C4-2B (cell line): ENCODE measurements at regions not wholly inside any gene's neighbourhood (a gene's known extent, or its start where the extent isn't known, plus 50 kb on each side); places are given as distances from the start of the nearest gene placed in this dataset.

Experiments used
- ZFX ChIP-seq: fragments of 450-650 bp; IDR thresholded peaks from 2 replicates; pipeline ENCODE4 v1.6.1; 2017
- TF ChIP-seq, protein P1 (sequence below): fragments of 450-650 bp; conservative IDR thresholded peaks from 2 replicates; pipeline ENCODE4 v1.5.1; 2017; ENCODE audit warnings: mild to moderate bottlenecking

DNA sequence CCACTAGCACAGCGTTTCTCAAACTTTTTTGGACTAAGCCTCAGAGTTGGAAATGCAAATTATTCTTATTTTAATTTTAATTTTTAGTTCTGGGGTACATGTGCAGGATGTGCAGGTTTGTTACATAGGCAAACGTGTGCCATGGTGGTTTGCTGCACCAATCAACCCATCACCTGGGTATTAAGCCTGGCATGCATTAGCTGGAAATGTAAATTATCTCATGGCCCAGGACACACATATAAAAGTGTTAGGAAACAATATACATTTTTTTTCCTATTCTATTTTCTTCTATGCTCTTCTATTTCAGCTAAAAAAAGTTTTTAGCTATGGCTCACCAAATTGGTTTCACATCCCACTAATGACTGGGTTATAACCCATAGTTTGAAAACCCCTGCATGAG is 73.3 kb upstream of the LRIG1 start:
- TF ChIP-seq, protein P1, sequence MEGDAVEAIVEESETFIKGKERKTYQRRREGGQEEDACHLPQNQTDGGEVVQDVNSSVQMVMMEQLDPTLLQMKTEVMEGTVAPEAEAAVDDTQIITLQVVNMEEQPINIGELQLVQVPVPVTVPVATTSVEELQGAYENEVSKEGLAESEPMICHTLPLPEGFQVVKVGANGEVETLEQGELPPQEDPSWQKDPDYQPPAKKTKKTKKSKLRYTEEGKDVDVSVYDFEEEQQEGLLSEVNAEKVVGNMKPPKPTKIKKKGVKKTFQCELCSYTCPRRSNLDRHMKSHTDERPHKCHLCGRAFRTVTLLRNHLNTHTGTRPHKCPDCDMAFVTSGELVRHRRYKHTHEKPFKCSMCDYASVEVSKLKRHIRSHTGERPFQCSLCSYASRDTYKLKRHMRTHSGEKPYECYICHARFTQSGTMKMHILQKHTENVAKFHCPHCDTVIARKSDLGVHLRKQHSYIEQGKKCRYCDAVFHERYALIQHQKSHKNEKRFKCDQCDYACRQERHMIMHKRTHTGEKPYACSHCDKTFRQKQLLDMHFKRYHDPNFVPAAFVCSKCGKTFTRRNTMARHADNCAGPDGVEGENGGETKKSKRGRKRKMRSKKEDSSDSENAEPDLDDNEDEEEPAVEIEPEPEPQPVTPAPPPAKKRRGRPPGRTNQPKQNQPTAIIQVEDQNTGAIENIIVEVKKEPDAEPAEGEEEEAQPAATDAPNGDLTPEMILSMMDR = no peak
- TF ChIP-seq ZFX = no peak
